ENCODE measurements at regions not wholly inside any gene's neighbourhood (a gene's known extent, or its start where the extent isn't known, plus 50 kb on each side); places are given as distances from the start of the nearest gene placed in this dataset.
A peak's percentile ranks its signal among the peaks of the same experiment; 100 is the strongest.

DNA sequence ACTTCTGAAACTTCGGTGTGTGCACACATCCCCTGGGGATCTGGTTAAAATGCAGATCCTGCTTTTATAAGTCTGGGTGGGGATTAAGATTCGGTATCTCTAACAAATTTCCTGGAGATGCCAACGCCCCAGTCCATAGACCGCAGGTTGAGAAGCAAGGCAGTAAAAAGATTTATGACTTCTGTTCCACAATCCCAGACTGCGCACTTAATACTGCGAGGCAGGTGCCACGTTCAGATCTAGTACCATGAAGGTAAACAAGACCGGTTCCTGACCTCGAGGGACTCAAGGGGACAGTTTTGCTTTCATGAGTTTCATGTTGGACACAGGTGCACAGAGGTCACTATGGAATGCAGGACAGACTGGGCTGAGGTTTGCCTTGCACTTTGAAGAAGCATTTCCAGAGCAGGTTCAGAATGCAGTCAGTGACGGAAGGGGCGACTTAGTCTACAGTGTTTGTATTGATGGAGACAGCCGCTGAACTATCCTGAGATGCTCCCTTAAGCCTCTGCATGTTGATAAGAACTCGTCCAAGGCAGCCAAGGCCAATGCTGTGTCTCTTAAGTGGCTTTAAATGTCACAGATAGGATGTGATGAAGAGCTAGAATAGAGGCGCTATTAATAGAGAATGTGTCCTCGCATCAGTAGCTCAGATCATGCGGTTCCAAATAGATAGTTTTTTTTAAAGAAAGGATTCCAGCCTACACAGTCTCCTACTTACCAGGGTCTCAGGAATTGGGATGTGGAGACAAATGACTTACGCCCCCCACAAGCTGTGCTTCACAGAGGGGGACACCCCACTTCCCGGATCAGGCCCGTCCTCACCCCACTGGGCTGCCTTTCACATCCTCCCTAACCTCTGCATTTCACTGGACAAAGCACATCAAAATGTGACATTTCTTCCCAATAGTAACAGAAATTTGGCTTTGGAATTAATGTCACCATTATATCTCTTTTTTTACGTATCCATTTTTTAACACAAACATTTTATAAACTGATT lies 97.1 kb upstream of the IRS2 start:
- intact Hi-C loops (cut with DNase I) = no loop called here
- TF ChIP-seq CTCF (IDR thresholded peaks at IDR 0.05) = no peak
- peak; percentile 54 for DNase-seq
- Histone ChIP-seq H3K27ac (no peak overlapping the region), H3K27me3 (no peaks in the 10 kb centered on the region), H3K9me3 (no peaks in the 10 kb centered on the region), H3K4me1 (no peaks in the 10 kb centered on the region), H3K36me3 (no peaks in the 10 kb centered on the region), H3K4me3 (no peak overlapping the region), H3K9ac (ENCODE audit: low read depth in 2 of 2, low read length in 2 of 2) (no peak overlapping the region)

DNA sequence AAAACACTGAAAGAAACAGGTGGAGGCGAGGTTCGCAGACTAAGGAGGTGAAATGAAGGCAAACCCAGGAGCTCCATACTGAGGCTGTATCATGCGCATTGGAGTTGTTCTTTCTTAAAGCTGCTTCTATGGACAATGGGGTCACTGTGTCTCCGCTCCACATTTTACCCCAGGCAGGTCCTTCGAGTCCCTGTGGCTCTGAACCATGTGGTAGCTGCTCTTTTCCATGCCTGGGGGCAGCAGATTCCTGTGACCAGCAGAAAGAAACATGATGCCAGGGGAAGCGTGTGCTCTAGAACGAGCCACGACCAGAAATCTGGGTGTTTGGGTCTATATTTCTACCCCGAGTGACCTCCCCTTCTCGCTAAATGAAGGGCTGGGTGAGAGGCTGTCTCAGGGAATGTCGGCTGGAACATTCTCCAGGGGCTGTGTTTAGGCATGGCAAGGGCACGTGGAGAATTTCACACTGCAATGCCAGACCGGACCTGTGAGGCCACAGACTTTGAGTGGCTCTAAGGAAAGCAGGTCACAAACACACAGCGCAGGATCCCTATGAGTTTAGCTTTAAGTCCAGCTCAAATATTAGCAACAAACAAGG lies 95.7 kb upstream of the IRS2 start:
- no peak overlapping the region for H3K4me3 ChIP-seq
- no peak for DNase-seq
- no peak for TF ChIP-seq CTCF (IDR thresholded peaks at IDR 0.05)
- no peaks in the 10 kb centered on the region for H3K27me3 ChIP-seq
- no peak overlapping the region for H3K27ac ChIP-seq
- no peaks in the 10 kb centered on the region for H3K9me3 ChIP-seq
- intact Hi-C loops (cut with DNase I) = no loop called here
- H3K4me1 ChIP-seq = no peaks in the 10 kb centered on the region
- no peak overlapping the region for H3K9ac ChIP-seq (ENCODE audit: low read depth in 2 of 2, low read length in 2 of 2)
- H3K36me3 ChIP-seq = no peaks in the 10 kb centered on the region

DNA sequence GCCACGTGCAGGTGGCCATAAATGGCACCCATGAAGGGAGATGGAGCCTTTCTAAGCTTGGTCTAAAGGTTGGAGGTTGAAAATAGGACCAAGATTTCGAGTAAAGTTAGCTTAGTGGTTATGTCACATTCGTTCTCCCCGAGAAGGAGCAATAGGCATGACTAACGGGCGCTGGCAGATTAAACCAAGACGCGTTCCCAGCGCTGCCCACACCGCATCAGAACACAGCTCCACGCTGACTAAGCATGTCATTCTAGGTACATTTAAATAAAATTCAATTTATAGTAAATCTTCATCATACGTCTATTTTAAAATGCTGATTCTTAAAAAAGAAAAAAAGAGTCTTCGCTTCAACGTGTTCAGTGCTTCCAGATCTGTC lies 95.0 kb upstream of the IRS2 start:
- Histone ChIP-seq H3K4me1 (no peaks in the 10 kb centered on the region), H3K9me3 (no peaks in the 10 kb centered on the region), H3K36me3 (no peaks in the 10 kb centered on the region), H3K4me3 (no peak overlapping the region), H3K27me3 (no peaks in the 10 kb centered on the region), H3K9ac (ENCODE audit: low read depth in 2 of 2, low read length in 2 of 2) (no peak overlapping the region), H3K27ac (no peak overlapping the region)
- TF ChIP-seq CTCF (IDR thresholded peaks at IDR 0.05) = no peak
- intact Hi-C loops (cut with DNase I) = no loop called here
- no peak for DNase-seq

- DNase-seq = no peak
- intact Hi-C loops (cut with DNase I) = no loop called here
- TF ChIP-seq CTCF (IDR thresholded peaks at IDR 0.05) = no peak
Measured at GRCh38 chr13:109880371-109881346, 94.3 kb upstream of the IRS2 start.

DNA sequence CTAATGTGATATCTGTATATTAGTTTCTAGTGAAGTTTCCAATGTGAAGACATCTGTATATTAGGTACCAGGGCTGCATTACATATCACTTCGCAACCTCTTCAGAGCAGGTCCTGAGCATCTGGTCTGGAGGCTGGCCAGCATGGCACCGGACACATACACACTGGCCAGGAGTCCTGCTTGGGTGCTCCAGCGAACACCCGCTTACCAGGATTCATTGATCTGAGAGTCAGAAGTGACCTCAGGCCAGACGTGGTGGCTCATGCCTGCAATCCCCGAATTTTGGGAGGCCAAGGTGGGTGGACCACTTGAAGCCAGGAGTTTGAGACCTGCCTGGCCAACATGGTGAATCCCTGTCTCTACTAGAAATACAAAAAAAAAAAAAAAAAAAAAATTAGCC lies 93.0 kb upstream of the IRS2 start:
- TF ChIP-seq CTCF (IDR thresholded peaks at IDR 0.05) = no peak
- DNase-seq = no peak
- Histone ChIP-seq H3K27me3 (no peaks in the 10 kb centered on the region), H3K4me3 (no peak overlapping the region), H3K9me3 (no peaks in the 10 kb centered on the region), H3K4me1 (no peaks in the 10 kb centered on the region), H3K27ac (no peak overlapping the region), H3K36me3 (no peaks in the 10 kb centered on the region), H3K9ac (ENCODE audit: low read depth in 2 of 2, low read length in 2 of 2) (no peak overlapping the region)
- intact Hi-C loops (cut with DNase I) = no loop called here

More at GRCh38 chr13:109880371-109881346, 94.3 kb upstream of the IRS2 start:
- H3K9me3 ChIP-seq = no peaks in the 10 kb centered on the region
- H3K4me3 ChIP-seq = no peak overlapping the region
- H3K27ac ChIP-seq = no peak overlapping the region
- no peak overlapping the region for H3K9ac ChIP-seq (ENCODE audit: low read depth in 2 of 2, low read length in 2 of 2)
- no peaks in the 10 kb centered on the region for H3K4me1 ChIP-seq
- H3K36me3 ChIP-seq = no peaks in the 10 kb centered on the region
- H3K27me3 ChIP-seq = no peaks in the 10 kb centered on the region
